GM12865 (cell line): ENCODE measurements at regions not wholly inside any gene's neighbourhood (a gene's known extent, or its start where the extent isn't known, plus 50 kb on each side); places are given as distances from the start of the nearest gene placed in this dataset.

Experiments
- DNase-seq: peaks from one replicate; pipeline ENCODE4 v3.0.0; 2010; ENCODE audit warnings: low read depth
- H3K4me3 ChIP-seq: 2 replicates; pipeline ENCODE4 v1.5.1; 2011; ENCODE audit warnings: mild to moderate bottlenecking, low read depth, low read length, control low read depth
- CTCF ChIP-seq: IDR thresholded peaks from 2 replicates; pipeline ENCODE4 v1.5.1; 2011; ENCODE audit warnings: low read length, control low read depth, low read depth, inconsistent platforms; ENCODE audit not compliant: insufficient read depth; ENCODE audit errors: missing control alignments

- DNase-seq: no peak
- TF ChIP-seq CTCF: no peak
- H3K4me3 ChIP-seq: no peak overlapping the region
Observed at GRCh38 chr2:23124214-23124750, 260.7 kb upstream of the KLHL29 start.

- H3K4me3 ChIP-seq: no peak overlapping the region
- no peak for TF ChIP-seq CTCF
- DNase-seq: no peak
Observed at GRCh38 chr2:23127465-23127864, 257.5 kb upstream of the KLHL29 start.

DNA sequence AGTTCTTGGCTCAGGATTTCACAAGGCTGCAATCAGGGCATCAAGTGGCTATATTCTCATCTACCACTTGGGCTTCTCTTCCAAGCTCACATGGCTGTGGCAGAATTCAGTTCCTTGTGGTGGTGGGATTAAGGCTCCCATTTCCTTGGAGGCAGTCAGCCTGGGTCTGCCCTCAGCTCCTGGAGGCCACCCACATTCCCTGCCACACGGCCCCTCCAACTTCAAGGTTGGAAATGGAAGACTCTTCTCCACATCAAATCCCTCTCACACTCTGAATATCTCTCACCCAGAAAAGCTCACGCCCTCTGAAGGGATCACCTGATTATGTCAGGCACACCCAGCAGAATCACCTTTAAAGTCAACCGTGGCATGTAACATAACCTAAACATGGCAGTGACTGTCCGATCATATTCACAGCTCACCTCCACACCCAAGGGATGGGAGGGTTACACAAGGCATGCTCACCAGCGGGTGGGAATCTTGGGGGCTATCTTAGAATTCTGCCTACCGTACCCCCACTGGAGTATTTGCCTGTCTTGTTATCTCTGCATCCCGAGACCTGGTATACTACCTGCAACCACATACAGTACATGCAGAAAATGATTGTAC lies 256.2 kb upstream of the KLHL29 start:
- no peak overlapping the region for H3K4me3 ChIP-seq
- DNase-seq: no peak
- TF ChIP-seq CTCF: no peak

DNA sequence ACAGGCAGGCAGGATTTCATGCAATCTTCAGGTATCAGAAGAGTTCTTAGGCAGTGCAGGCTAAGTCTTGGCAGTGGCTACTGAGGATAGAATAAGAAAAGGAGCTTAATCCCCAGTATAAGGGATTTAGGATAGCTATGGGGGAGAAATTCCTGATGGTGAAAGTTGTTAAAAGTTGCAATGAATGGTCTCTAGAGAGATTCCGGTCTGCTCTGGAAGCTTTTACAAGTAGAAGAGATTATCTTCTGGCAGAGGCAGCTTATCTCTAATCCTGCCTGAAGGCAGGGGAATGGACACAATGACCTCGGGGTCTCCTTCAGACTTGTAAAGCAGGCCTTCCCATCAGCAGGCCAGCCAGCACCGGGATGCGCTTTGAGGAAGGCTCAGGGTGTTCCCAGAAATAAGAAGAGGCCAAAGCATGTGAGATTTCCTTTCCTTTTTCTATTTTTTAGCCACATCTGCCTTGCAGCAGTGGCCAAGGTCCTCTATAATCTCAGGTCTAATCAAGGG lies 253.9 kb upstream of the KLHL29 start:
- no peak for TF ChIP-seq CTCF
- no peak overlapping the region for H3K4me3 ChIP-seq
- DNase-seq: no peak

- DNase-seq: no peak
- TF ChIP-seq CTCF: no peak
- H3K4me3 ChIP-seq: no peak overlapping the region
Observed at GRCh38 chr2:23132000-23132399, 253.0 kb upstream of the KLHL29 start.

GRCh38 chr2:23132823-23133595 lies 252.0 kb upstream of the KLHL29 start:
- DNase-seq: no peak
- no peak for TF ChIP-seq CTCF
- H3K4me3 ChIP-seq: no peak overlapping the region

DNA sequence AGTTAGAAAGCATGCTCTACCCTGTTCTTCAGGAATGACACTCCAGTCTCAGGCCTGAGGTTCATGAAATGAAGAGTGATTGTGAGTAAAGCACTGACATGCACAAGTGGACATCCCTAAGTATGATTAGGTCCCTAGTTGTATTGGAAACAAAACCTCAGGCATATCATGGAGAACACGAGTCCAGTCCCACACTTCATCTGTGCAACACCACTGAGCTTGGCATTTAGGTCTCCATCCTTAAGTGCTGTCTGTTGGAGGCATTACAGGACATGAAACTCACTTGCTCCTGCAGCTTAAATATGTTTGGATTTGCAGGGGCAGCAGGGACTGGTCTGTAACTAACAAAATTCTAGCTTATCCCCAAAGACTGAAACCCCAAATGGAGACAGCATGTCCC lies 250.3 kb upstream of the KLHL29 start:
- TF ChIP-seq CTCF: no peak
- no peak overlapping the region for H3K4me3 ChIP-seq
- no peak for DNase-seq
